ENCODE measurements at regions not wholly inside any gene's neighbourhood (a gene's known extent, or its start where the extent isn't known, plus 50 kb on each side); places are given as distances from the start of the nearest gene placed in this dataset.

DNA sequence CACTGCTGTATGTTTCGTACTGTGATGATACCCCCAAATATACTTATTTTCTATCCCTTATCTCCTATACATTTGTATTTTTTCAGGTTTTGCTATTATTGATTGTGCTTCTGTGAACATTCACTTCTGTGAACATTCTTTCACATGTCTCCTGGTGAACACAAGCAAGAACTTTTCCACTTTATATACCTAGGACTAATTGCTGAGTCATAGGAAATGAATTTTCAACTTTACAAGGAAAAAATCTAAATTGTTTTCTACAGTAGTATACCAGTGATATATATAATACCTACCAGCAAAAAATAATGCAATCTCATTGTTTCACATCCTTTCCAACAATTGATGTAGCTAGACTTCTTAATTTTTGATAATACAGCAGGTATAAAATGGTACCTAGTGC lies 139.5 kb upstream of the MAGEB18 start:
- TF ChIP-seq, protein P1, sequence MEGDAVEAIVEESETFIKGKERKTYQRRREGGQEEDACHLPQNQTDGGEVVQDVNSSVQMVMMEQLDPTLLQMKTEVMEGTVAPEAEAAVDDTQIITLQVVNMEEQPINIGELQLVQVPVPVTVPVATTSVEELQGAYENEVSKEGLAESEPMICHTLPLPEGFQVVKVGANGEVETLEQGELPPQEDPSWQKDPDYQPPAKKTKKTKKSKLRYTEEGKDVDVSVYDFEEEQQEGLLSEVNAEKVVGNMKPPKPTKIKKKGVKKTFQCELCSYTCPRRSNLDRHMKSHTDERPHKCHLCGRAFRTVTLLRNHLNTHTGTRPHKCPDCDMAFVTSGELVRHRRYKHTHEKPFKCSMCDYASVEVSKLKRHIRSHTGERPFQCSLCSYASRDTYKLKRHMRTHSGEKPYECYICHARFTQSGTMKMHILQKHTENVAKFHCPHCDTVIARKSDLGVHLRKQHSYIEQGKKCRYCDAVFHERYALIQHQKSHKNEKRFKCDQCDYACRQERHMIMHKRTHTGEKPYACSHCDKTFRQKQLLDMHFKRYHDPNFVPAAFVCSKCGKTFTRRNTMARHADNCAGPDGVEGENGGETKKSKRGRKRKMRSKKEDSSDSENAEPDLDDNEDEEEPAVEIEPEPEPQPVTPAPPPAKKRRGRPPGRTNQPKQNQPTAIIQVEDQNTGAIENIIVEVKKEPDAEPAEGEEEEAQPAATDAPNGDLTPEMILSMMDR (conservative IDR thresholded peaks at IDR 0.05; ENCODE audit: low read depth, low read length) = no peak
- no peak for TF ChIP-seq EZH2 (IDR thresholded peaks at IDR 0.05; ENCODE audit: borderline replicate concordance, low read depth, low read length, poor library complexity, severe bottlenecking)
